ENCODE measurements at regions not wholly inside any gene's neighbourhood (a gene's known extent, or its start where the extent isn't known, plus 50 kb on each side); places are given as distances from the start of the nearest gene placed in this dataset.
"Not testable (repeated sequence)": the region's sequence is repeated elsewhere in the genome, so short reads cannot be mapped to it uniquely, and the experiment has no call there.

GRCh38 chr12:68538726-68539614 lies 71.7 kb upstream of the RAP1B start:
- intact Hi-C loops (cut with DNase I) = no loop called here
- Histone ChIP-seq H3K27me3 (no peaks in the 10 kb centered on the region), H3K4me3 (peak overlapping the region; percentile 36), H3K36me3 (no peaks in the 10 kb centered on the region), H3K4me1 (peaks cover 14% of the 10 kb centered on the region), H3K27ac (peak overlapping the region; percentile 55), H3K9me3 (no peaks in the 10 kb centered on the region)
- TF ChIP-seq, protein P1, sequence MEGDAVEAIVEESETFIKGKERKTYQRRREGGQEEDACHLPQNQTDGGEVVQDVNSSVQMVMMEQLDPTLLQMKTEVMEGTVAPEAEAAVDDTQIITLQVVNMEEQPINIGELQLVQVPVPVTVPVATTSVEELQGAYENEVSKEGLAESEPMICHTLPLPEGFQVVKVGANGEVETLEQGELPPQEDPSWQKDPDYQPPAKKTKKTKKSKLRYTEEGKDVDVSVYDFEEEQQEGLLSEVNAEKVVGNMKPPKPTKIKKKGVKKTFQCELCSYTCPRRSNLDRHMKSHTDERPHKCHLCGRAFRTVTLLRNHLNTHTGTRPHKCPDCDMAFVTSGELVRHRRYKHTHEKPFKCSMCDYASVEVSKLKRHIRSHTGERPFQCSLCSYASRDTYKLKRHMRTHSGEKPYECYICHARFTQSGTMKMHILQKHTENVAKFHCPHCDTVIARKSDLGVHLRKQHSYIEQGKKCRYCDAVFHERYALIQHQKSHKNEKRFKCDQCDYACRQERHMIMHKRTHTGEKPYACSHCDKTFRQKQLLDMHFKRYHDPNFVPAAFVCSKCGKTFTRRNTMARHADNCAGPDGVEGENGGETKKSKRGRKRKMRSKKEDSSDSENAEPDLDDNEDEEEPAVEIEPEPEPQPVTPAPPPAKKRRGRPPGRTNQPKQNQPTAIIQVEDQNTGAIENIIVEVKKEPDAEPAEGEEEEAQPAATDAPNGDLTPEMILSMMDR (IDR thresholded peaks at IDR 0.05) = no peak
- no peak for DNase-seq
- peak; percentile 97 for ATAC-seq

GRCh38 chr12:68539615-68539952 lies 71.1 kb upstream of the RAP1B start:
- H3K4me3 ChIP-seq = peak overlapping the region; percentile 36
- ATAC-seq (no peak), DNase-seq (no peak)
- intact Hi-C loops (cut with DNase I) = no loop called here
- peak overlapping the region; percentile 55 for H3K27ac ChIP-seq
- no peaks in the 10 kb centered on the region for H3K27me3 ChIP-seq
- no peaks in the 10 kb centered on the region for H3K9me3 ChIP-seq
- no peaks in the 10 kb centered on the region for H3K36me3 ChIP-seq
- H3K4me1 ChIP-seq = peaks cover 14% of the 10 kb centered on the region
- TF ChIP-seq, protein P1 (IDR thresholded peaks at IDR 0.05) = no peak

- H3K27me3 ChIP-seq; DNase-seq; H3K4me3 ChIP-seq; H3K36me3 ChIP-seq; H3K27ac ChIP-seq; ATAC-seq; H3K9me3 ChIP-seq; intact Hi-C loops (cut with DNase I): not testable (repeated sequence)
- H3K4me1 ChIP-seq = peaks cover 14% of the 10 kb centered on the region
These were observed 69.9 kb upstream of the RAP1B start for GRCh38 chr12:68540768-68541167.

DNA sequence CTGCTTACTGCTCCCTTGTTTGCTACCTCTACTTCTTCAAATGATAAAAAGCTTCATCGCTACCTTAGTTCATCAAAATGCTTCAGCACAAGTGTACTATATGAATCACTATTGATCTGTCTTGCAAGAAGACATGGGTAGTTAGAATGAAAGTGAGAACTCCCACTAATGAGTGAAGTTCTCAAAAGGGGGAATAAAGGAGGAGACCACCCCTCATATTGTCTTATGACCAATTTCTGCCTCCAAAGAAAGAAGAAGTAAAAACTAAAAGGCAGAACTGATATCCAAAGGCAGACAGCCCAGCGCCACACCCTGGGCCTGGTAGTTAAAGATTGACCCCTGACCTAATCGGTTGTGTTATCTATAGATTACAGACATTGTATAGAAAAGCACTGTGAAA lies 63.4 kb upstream of the RAP1B start:
- intact Hi-C loops (cut with DNase I); DNase-seq; ATAC-seq; H3K27me3 ChIP-seq; H3K27ac ChIP-seq; H3K4me1 ChIP-seq; H3K36me3 ChIP-seq; H3K4me3 ChIP-seq: not testable (repeated sequence)
- H3K9me3 ChIP-seq = peaks cover 12% of the 10 kb centered on the region

DNA sequence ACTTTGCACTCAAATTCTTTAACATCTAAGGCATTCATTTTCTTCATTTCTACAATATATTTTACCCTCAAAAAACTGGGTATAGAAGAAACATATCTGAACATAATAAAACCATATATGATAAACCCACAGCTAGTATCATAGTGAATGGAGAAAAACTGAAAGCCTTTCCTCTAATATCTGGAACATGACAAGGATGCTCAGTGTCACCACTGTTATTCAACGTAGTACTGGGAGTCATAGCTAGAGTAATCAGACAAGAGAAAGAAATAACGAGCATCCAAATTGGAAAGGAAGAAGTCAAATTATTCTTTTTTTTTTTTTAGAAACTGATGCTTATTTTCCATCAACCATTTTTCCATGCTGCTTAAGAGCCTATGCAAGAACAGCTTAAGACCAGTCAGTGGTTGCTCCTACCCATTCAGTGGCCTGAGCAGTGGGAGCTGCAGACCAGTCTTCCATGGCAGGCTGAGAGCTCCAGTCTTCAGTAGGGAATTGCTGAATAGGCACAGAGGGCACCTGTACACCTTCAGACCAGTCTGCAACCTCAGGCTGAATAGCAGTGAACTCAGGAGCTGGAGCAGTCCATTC lies 58.0 kb upstream of the RAP1B start:
- H3K27me3 ChIP-seq; ATAC-seq; H3K4me3 ChIP-seq; DNase-seq; H3K9me3 ChIP-seq; H3K36me3 ChIP-seq; H3K27ac ChIP-seq; intact Hi-C loops (cut with DNase I); H3K4me1 ChIP-seq: not testable (repeated sequence)

DNA sequence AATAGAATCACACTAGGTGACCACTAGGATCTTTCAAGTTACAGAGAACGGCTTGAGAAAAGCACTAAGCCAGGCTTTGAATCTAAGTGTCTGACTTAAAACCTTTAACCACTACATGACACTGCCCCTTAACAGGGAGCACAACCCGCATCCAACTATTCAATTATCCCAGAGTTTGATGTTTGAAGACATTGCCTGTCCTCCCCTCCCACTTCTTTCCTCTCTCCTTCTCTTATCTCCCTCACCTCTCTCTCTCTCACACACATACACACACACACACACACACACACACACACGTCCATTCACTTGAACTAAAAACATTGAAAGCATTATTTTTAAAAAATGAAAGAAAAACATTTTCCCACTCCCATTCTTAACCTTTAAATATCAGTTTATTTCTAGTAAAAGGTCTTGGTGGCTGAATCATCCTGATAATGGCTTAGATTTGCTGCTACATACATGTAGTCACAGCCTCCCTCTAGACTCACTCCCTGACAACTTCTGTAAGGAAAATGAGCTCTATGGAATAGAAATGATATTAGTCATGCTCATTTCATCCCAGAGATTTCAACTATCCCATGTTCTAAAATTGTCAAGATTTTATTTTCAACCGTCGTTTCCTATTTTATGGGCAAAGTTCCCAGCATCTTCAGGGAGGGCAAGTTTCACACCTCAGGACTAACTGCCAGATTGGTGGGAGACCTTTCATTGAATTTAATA lies 53.5 kb upstream of the RAP1B start:
- no peaks in the 10 kb centered on the region for H3K9me3 ChIP-seq
- no peak overlapping the region for H3K27ac ChIP-seq
- no peaks in the 10 kb centered on the region for H3K27me3 ChIP-seq
- no peak for DNase-seq
- H3K36me3 ChIP-seq = no peaks in the 10 kb centered on the region
- intact Hi-C loops (cut with DNase I) = no loop called here
- H3K4me3 ChIP-seq = no peak overlapping the region
- ATAC-seq = no peak
- H3K4me1 ChIP-seq = peaks cover 11% of the 10 kb centered on the region
- TF ChIP-seq, protein P1 (IDR thresholded peaks at IDR 0.05) = no peak

GRCh38 chr12:68559246-68559645 lies 51.5 kb upstream of the RAP1B start:
- TF ChIP-seq, protein P1 (IDR thresholded peaks at IDR 0.05) = no peak
- Histone ChIP-seq H3K9me3 (no peaks in the 10 kb centered on the region), H3K27me3 (no peaks in the 10 kb centered on the region), H3K4me1 (peaks cover 11% of the 10 kb centered on the region), H3K36me3 (no peaks in the 10 kb centered on the region), H3K27ac (no peak overlapping the region), H3K4me3 (no peak overlapping the region)
- DNase-seq (no peak), ATAC-seq (no peak)
- intact Hi-C loops (cut with DNase I) = no loop called here
